ENCODE measurements at regions not wholly inside any gene's neighbourhood (a gene's known extent, or its start where the extent isn't known, plus 50 kb on each side); places are given as distances from the start of the nearest gene placed in this dataset.

DNA sequence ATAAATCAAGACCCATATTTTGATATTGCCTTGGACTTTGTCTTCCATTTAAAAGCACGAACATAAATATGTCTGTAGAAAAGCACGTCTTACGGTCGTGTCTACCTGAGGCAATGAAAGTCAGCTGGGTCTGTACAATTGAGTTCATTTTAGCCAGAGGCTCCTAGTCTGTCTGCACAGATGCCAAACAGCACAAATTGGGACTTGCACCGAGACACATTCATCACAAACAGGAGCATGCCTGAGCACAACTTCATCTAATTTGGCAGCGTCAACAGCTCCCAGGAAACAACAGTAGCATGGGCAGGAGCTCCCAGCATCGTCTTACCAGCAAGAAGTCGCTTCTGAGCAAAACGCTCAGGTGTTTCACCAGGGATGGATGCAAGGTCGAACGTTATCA lies 687.0 kb downstream of the EFNB2 start:
- intact Hi-C loops (cut with DNase I): no loop called here

DNA sequence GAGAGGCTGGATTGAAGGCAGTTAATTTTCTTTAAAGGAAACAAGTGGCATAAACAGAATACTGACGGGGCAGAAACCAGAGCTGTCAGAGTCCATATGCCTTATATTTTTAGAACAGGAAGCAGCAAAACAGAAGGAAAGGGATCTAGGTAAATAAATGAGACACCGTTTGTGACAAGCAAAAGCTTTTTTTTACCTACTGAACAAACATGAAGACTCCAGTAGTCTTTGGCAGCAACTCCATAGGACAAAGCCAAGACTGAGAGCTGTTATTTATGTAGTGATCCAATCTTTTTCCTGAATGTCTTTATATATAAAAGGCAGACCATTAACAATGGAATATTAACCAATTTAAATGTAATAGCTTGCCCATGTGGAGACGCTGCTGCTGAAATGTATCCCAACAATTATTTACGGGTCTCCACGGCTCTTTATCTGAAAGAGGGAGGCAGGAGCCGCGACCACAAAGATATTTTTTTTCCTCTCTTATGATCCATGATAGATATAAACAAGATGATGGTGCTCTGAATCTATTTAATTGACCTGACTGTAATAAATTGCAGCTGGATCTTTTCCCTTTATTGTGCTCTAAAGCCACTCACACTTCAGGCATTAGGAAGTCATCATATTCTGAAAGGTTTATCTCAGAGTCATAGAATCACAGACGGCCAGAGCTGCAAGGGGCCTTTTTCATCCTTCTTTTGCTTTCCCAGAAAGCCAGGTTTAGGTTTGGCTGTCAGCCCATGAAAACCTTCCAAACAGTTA lies 687.8 kb downstream of the EFNB2 start:
- TF ChIP-seq POLR2A (IDR thresholded peaks at IDR 0.05): no peak
- TF ChIP-seq, protein P1, sequence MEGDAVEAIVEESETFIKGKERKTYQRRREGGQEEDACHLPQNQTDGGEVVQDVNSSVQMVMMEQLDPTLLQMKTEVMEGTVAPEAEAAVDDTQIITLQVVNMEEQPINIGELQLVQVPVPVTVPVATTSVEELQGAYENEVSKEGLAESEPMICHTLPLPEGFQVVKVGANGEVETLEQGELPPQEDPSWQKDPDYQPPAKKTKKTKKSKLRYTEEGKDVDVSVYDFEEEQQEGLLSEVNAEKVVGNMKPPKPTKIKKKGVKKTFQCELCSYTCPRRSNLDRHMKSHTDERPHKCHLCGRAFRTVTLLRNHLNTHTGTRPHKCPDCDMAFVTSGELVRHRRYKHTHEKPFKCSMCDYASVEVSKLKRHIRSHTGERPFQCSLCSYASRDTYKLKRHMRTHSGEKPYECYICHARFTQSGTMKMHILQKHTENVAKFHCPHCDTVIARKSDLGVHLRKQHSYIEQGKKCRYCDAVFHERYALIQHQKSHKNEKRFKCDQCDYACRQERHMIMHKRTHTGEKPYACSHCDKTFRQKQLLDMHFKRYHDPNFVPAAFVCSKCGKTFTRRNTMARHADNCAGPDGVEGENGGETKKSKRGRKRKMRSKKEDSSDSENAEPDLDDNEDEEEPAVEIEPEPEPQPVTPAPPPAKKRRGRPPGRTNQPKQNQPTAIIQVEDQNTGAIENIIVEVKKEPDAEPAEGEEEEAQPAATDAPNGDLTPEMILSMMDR (IDR thresholded peaks at IDR 0.05): no peak
- H3K36me3 ChIP-seq (replicated peaks in 1 of 2): no peaks in the 10 kb centered on the region
- 37 to 46% (median 45%) methylated on average over 8 of the region's 8 CpGs for WGBS, 4 donors
- no peaks in the 10 kb centered on the region for H3K9me3 ChIP-seq (replicated peaks in 1 of 3)
- no peaks in the 10 kb centered on the region for H3K27me3 ChIP-seq
- no peak for DNase-seq
- intact Hi-C loops (cut with DNase I): no loop called here
- H3K27ac ChIP-seq: no peak overlapping the region
- no peaks in the 10 kb centered on the region for H3K4me1 ChIP-seq (replicated peaks in 1 of 2)
- H3K4me3 ChIP-seq: no peak overlapping the region

More for the DNA sequence above, 687.0 kb downstream of the EFNB2 start:
- DNase-seq: no peak
- no peak for TF ChIP-seq POLR2A (IDR thresholded peaks at IDR 0.05)
- TF ChIP-seq, protein P1 (IDR thresholded peaks at IDR 0.05): no peak
- Histone ChIP-seq H3K4me1 (replicated peaks in 1 of 2) (no peaks in the 10 kb centered on the region), H3K9me3 (replicated peaks in 1 of 3) (no peaks in the 10 kb centered on the region), H3K4me3 (no peak overlapping the region), H3K36me3 (replicated peaks in 1 of 2) (no peaks in the 10 kb centered on the region), H3K27ac (no peak overlapping the region), H3K27me3 (no peaks in the 10 kb centered on the region)
- WGBS, 4 donors: 76 to 85% (median 81%) methylated on average over 11 of the region's 11 CpGs

DNA sequence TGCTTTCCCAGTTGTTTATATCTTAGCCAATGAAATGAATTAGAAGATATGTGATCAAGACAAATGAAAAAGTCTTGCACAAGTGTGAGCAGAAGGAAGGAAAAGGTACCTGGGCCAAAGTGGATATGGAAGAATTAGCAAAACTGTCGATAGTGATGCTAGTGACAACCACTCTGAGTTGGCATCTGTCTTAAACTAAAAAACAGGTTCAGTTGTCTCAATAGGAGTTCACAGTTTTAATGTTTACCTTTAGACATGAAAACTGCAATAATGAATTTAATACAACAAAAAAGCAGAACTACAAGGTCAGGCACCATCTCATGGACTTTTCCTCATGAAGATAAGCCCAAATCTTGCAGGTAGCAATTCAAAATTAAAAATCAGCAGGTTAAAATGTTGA lies 688.5 kb downstream of the EFNB2 start:
- Histone ChIP-seq H3K27ac (no peak overlapping the region), H3K4me1 (replicated peaks in 1 of 2) (no peaks in the 10 kb centered on the region), H3K36me3 (replicated peaks in 1 of 2) (no peaks in the 10 kb centered on the region), H3K4me3 (no peak overlapping the region), H3K9me3 (replicated peaks in 1 of 3) (no peaks in the 10 kb centered on the region), H3K27me3 (no peaks in the 10 kb centered on the region)
- TF ChIP-seq POLR2A (IDR thresholded peaks at IDR 0.05): no peak
- TF ChIP-seq, protein P1 (IDR thresholded peaks at IDR 0.05): no peak
- intact Hi-C loops (cut with DNase I): no loop called here
- no peak for DNase-seq
- WGBS, 4 donors: 57 to 91% (median 74%) methylated on average over 1 of the region's 1 CpG

DNA sequence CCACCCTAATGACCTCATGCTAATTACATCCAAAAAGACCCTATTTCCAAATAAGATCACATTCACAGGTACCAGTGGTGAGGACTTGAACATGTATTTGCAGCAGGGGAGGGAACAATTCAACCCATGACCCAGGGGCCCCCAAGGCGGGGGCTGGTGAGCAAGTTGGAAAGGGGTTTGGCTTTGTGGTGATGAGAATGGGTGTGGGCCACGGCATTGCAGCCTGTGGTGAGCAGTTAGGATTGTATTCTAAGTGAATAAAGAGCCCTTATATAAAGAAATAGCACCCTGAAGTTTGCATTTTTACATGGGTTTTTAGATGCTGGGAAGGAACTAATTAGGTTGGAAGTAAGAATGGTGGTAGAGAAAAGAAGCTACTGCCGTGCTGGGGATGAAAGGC lies 694.2 kb downstream of the EFNB2 start:
- no peak for TF ChIP-seq POLR2A (IDR thresholded peaks at IDR 0.05)
- TF ChIP-seq, protein P1 (IDR thresholded peaks at IDR 0.05): no peak
- Histone ChIP-seq H3K9me3 (replicated peaks in 1 of 3) (no peaks in the 10 kb centered on the region), H3K27ac (no peak overlapping the region), H3K4me3 (no peak overlapping the region), H3K27me3 (no peaks in the 10 kb centered on the region), H3K36me3 (replicated peaks in 1 of 2) (no peaks in the 10 kb centered on the region), H3K4me1 (replicated peaks in 1 of 2) (no peaks in the 10 kb centered on the region)
- DNase-seq: no peak
- WGBS, 4 donors: 71 to 84% (median 77%) methylated on average over 3 of the region's 3 CpGs
- intact Hi-C loops (cut with DNase I): no loop called here
